GM13977 (cell line): ENCODE measurements at regions not wholly inside any gene's neighbourhood (a gene's known extent, or its start where the extent isn't known, plus 50 kb on each side); places are given as distances from the start of the nearest gene placed in this dataset.

Experiments
- DNase-seq: peaks from one replicate; pipeline ENCODE4 v3.0.0; 2012; ENCODE audit warnings: low spot score
- CTCF ChIP-seq: IDR thresholded peaks from 2 replicates; pipeline ENCODE4 v1.5.1; 2012; ENCODE audit warnings: mild to moderate bottlenecking, control low read depth; ENCODE audit not compliant: insufficient read depth; ENCODE audit errors: extremely low read depth, missing control alignments
- in situ Hi-C: fragments of 300-500 bp; cut with MboI; formaldehyde crosslinking; loops from one replicate; pipeline ENCODE4 v1.12.0; 2022; ENCODE audit warnings: low sequenced_read_pairs, low pct_unique_long_range_greater_than_20kb, mixed read lengths, inconsistent platforms; ENCODE audit not compliant: unreplicated experiment

GRCh38 chrY:8202837-8203236 is 1134.4 kb upstream of the TSPY4 start:
- no peak for TF ChIP-seq CTCF
- in situ Hi-C loops: no loop called here
- DNase-seq: no peak

GRCh38 chrY:8241144-8241543 is 1096.1 kb upstream of the TSPY4 start:
- DNase-seq: no peak
- in situ Hi-C loops: no loop called here
- no peak for TF ChIP-seq CTCF

GRCh38 chrY:8273807-8274206 is 1063.5 kb upstream of the TSPY4 start:
- no peak for TF ChIP-seq CTCF
- in situ Hi-C loops: no loop called here
- DNase-seq: no peak

GRCh38 chrY:8305021-8305420 is 1032.2 kb upstream of the TSPY4 start:
- in situ Hi-C loops: no loop called here
- TF ChIP-seq CTCF: no peak
- no peak for DNase-seq

- no peak for DNase-seq
- no peak for TF ChIP-seq CTCF
- in situ Hi-C loops: no loop called here
These were observed 1013.2 kb upstream of the TSPY4 start for GRCh38 chrY:8324113-8324512.

GRCh38 chrY:8326944-8327343 is 1010.3 kb upstream of the TSPY4 start:
- DNase-seq: no peak
- in situ Hi-C loops: no loop called here
- TF ChIP-seq CTCF: no peak
